OCI-LY1 (cell line): ENCODE measurements at regions not wholly inside any gene's neighbourhood (a gene's known extent, or its start where the extent isn't known, plus 50 kb on each side); places are given as distances from the start of the nearest gene placed in this dataset.

Experiments used
- EZH2 ChIP-seq: fragments of 200-600 bp; sonication (generic), shearing (Covaris generic); IDR thresholded peaks from 2 replicates; pipeline ENCODE4 v1.8.0; 2017; ENCODE audit warnings: borderline replicate concordance, mixed run types, mild to moderate bottlenecking, antibody characterized with exemption, low read length, moderate library complexity, mixed read lengths
- TF ChIP-seq, protein P1 (sequence below): fragments of 200-600 bp; sonication (generic), shearing (Covaris generic); IDR thresholded peaks from 2 replicates; pipeline ENCODE4 v1.5.1; 2017; ENCODE audit warnings: mild to moderate bottlenecking, antibody characterized with exemption, low read length, moderate library complexity, mixed read lengths

- TF ChIP-seq, protein P1, sequence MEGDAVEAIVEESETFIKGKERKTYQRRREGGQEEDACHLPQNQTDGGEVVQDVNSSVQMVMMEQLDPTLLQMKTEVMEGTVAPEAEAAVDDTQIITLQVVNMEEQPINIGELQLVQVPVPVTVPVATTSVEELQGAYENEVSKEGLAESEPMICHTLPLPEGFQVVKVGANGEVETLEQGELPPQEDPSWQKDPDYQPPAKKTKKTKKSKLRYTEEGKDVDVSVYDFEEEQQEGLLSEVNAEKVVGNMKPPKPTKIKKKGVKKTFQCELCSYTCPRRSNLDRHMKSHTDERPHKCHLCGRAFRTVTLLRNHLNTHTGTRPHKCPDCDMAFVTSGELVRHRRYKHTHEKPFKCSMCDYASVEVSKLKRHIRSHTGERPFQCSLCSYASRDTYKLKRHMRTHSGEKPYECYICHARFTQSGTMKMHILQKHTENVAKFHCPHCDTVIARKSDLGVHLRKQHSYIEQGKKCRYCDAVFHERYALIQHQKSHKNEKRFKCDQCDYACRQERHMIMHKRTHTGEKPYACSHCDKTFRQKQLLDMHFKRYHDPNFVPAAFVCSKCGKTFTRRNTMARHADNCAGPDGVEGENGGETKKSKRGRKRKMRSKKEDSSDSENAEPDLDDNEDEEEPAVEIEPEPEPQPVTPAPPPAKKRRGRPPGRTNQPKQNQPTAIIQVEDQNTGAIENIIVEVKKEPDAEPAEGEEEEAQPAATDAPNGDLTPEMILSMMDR, result no peak
- no peak for TF ChIP-seq EZH2
Measured at GRCh38 chr22:47310601-47311000, 548.2 kb downstream of the TBC1D22A start.
